Right lobe of liver (tissue), 4 donors: ENCODE measurements at regions not wholly inside any gene's neighbourhood (a gene's known extent, or its start where the extent isn't known, plus 50 kb on each side); places are given as distances from the start of the nearest gene placed in this dataset.

Source experiments
- POLR2A ChIP-seq: fragments of 450-650 bp; IDR thresholded peaks from one replicate; pipeline ENCODE4 v1.6.1; 2017; ENCODE audit warnings: antibody characterized with exemption, mild to moderate bottlenecking
- TF ChIP-seq, protein P1 (sequence below), 4 donors: fragments of 200-600 bp in 3 of 4; fragments of 450-650 bp in 1 of 4; IDR thresholded peaks; one replicate each; pipeline versions ENCODE4 v1.5.1 to v1.8.0; 2016 to 2022; ENCODE audit warnings: antibody characterized with exemption in 4 of 4, mild to moderate bottlenecking in 2 of 4
- donor health status: DM: no; HTN: no; CAD: no.
- donor health status: DM: no; HTN: no; CAD: no.
- donor health status: DM: no; HTN: yes; CAD: no.

DNA sequence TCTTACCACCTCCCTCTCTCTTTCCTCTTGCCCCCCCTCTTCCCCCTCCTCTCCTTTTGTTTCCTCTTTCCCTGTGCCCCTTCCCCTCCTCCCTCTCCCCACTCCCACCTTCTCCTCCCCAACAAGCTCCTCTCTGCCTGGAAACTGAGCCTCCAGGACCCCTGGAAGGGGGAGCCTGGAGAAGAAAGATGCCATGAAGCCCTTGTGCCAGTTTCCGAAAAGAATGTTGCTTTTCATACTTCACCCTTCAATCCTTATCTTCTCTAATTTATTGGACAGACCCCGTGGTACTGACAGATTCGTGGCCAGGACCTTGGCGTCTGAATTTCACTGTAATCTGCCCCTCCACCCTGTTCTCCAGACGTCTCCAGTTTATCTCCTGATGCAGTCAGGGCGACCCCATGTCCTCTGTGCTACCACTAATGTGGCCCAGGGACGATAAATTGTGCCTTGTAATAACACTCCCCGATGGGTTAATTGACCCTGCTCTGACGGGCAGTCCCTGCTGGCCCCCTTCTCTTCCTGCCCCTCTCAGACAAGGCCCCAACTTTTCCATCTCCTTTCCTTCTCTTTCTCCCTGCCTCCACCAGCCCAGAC lies 138.4 kb upstream of the GSE1 start:
- TF ChIP-seq POLR2A = no peak
- TF ChIP-seq, protein P1, sequence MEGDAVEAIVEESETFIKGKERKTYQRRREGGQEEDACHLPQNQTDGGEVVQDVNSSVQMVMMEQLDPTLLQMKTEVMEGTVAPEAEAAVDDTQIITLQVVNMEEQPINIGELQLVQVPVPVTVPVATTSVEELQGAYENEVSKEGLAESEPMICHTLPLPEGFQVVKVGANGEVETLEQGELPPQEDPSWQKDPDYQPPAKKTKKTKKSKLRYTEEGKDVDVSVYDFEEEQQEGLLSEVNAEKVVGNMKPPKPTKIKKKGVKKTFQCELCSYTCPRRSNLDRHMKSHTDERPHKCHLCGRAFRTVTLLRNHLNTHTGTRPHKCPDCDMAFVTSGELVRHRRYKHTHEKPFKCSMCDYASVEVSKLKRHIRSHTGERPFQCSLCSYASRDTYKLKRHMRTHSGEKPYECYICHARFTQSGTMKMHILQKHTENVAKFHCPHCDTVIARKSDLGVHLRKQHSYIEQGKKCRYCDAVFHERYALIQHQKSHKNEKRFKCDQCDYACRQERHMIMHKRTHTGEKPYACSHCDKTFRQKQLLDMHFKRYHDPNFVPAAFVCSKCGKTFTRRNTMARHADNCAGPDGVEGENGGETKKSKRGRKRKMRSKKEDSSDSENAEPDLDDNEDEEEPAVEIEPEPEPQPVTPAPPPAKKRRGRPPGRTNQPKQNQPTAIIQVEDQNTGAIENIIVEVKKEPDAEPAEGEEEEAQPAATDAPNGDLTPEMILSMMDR (IDR thresholded peaks at IDR 0.05) = no peak
